CD14-positive monocyte (primary cell): ENCODE measurements at regions not wholly inside any gene's neighbourhood (a gene's known extent, or its start where the extent isn't known, plus 50 kb on each side); places are given as distances from the start of the nearest gene placed in this dataset.

Experiments
- DNase-seq, 3 donors: peaks; one replicate each; pipeline ENCODE4 v3.0.0-alpha.2; 2011 to 2022
- H2AFZ ChIP-seq: 2 replicates; pipeline ENCODE4 v1.6.0; 2012; ENCODE audit warnings: mild to moderate bottlenecking, low read depth, low read length, inconsistent platforms; ENCODE audit not compliant: insufficient read depth, poor library complexity, severe bottlenecking
- H3K27ac ChIP-seq, 2 donors: 1 replicate in 1 of 2; 2 replicates in 1 of 2; pipeline ENCODE4 v1.5.1; 2012 to 2013; ENCODE audit warnings: low read length in 2 of 2, control low read depth in 1 of 2, inconsistent platforms in 1 of 2, low read depth in 1 of 2, mild to moderate bottlenecking in 1 of 2
- H3K27me3 ChIP-seq, 2 donors: one replicate each; pipeline versions ENCODE4 v1.6.0 to v1.6.1; 2011 to 2013; ENCODE audit warnings: low read length in 2 of 2; ENCODE audit not compliant: control insufficient read depth in 2 of 2, insufficient read depth in 2 of 2
- H3K36me3 ChIP-seq, 2 donors: replicated peaks in 1 of 2; 1 replicate in 1 of 2; 2 replicates in 1 of 2; pipeline versions ENCODE4 v1.5.1 to v1.6.1; 2012 to 2013; ENCODE audit warnings: low read length in 2 of 2, control low read depth in 1 of 2, inconsistent platforms in 1 of 2, mild to moderate bottlenecking in 1 of 2; ENCODE audit not compliant: insufficient read depth in 2 of 2, control insufficient read depth in 1 of 2
- H3K4me1 ChIP-seq, 2 donors: 1 replicate in 1 of 2; 2 replicates in 1 of 2; pipeline versions ENCODE4 v1.5.1 to v1.6.1; 2012 to 2013; ENCODE audit warnings: low read length in 2 of 2, control low read depth in 1 of 2, inconsistent platforms in 1 of 2, mild to moderate bottlenecking in 1 of 2, moderate library complexity in 1 of 2; ENCODE audit not compliant: insufficient read depth in 2 of 2, control insufficient read depth in 1 of 2
- H3K4me2 ChIP-seq: replicated peaks from 2 replicates; pipeline ENCODE3; 2012; ENCODE audit warnings: low read length, moderate library complexity, mild to moderate bottlenecking; ENCODE audit not compliant: poor library complexity, severe bottlenecking; ENCODE audit errors: extremely low read depth
- H3K4me3 ChIP-seq, 3 experiments: fragments of 200-600 bp in 1 of 3; sonication (generic) in 1 of 3; replicated peaks in 1 of 3; 1 replicate in 2 of 3; 2 replicates in 1 of 3; pipeline ENCODE4 v1.5.1; 2011 to 2013; ENCODE audit warnings: low read length in 3 of 3, mild to moderate bottlenecking in 3 of 3, control low read depth in 2 of 3, low read depth in 2 of 3, inconsistent platforms in 1 of 3, moderate library complexity in 1 of 3
- H3K79me2 ChIP-seq: 2 replicates; pipeline ENCODE4 v1.6.0; 2012; ENCODE audit warnings: mild to moderate bottlenecking, control low read depth, inconsistent platforms, low read length, moderate library complexity; ENCODE audit not compliant: insufficient read depth
- H3K9ac ChIP-seq: 2 replicates; pipeline ENCODE4 v1.6.0; 2017; ENCODE audit warnings: low read length, mild to moderate bottlenecking; ENCODE audit not compliant: insufficient read depth, poor library complexity, severe bottlenecking
- H3K9me3 ChIP-seq, 2 donors: replicated peaks in 1 of 2; 1 replicate in 1 of 2; 2 replicates in 1 of 2; pipeline versions ENCODE4 v1.5.1 to v1.6.1; 2012 to 2013; ENCODE audit warnings: low read length in 2 of 2, control low read depth in 1 of 2; ENCODE audit not compliant: control insufficient read depth in 1 of 2, insufficient read depth in 1 of 2
- H4K20me1 ChIP-seq: 2 replicates; pipeline ENCODE4 v1.6.0; 2012; ENCODE audit warnings: mild to moderate bottlenecking, low read length, control low read depth, moderate library complexity; ENCODE audit not compliant: insufficient read depth
- H3K27ac Mint-ChIP-seq, 7 donors: one replicate each; pipeline ENCODE4 v1.8.0; 2020; ENCODE audit warnings: mild to moderate bottlenecking in 7 of 7, mixed read lengths in 7 of 7, moderate library complexity in 6 of 7, inconsistent platforms in 2 of 7
- H3K27me3 Mint-ChIP-seq, 3 donors: one replicate each; pipeline ENCODE4 v1.8.0; 2021 to 2022; ENCODE audit warnings: low read depth in 3 of 3, mild to moderate bottlenecking in 3 of 3, mixed read lengths in 3 of 3, moderate library complexity in 3 of 3, inconsistent platforms in 1 of 3
- H3K36me3 Mint-ChIP-seq, 2 donors: one replicate each; pipeline ENCODE4 v1.8.0; 2020; ENCODE audit warnings: mixed read lengths in 2 of 2, inconsistent platforms in 1 of 2, mild to moderate bottlenecking in 1 of 2
- H3K4me1 Mint-ChIP-seq: one replicate; pipeline ENCODE4 v1.8.0; 2020; ENCODE audit warnings: mild to moderate bottlenecking, mixed read lengths
- H3K4me3 Mint-ChIP-seq, 2 donors: one replicate each; pipeline ENCODE4 v1.8.0; 2020; ENCODE audit warnings: mild to moderate bottlenecking in 2 of 2, mixed read lengths in 2 of 2, moderate library complexity in 1 of 2
- H3K9me3 Mint-ChIP-seq, 7 donors: one replicate each; pipeline ENCODE4 v1.8.0; 2020 to 2022; ENCODE audit warnings: mixed read lengths in 7 of 7, mild to moderate bottlenecking in 6 of 7, moderate library complexity in 6 of 7, inconsistent platforms in 2 of 7
- CTCF ChIP-seq: fragments of 200-600 bp; IDR thresholded peaks from one replicate; pipeline ENCODE4 v1.8.0; 2022; ENCODE audit warnings: antibody characterized with exemption, mild to moderate bottlenecking
- WGBS: methylation state at CpG from one replicate; pipeline ENCODE4 v1.1.5; 2013; ENCODE audit warnings: missing lambda C conversion rate; ENCODE audit not compliant: insufficient coverage; 5-methylcytosine and 5-hydroxymethylcytosine counted together
- intact Hi-C, 2 donors: fragments of 100-400 bp; cut with micrococcal nuclease; formaldehyde crosslinking; loops; one replicate each; pipeline versions ENCODE4 v1.15.0 to v1.15.1; 2023

- Histone ChIP-seq H3K4me1 (no peaks in the 10 kb centered on the region), H3K36me3 (no peaks in the 10 kb centered on the region), H3K4me3 (no peak overlapping the region), H3K9me3 (peaks cover 0 to under 1% of the 10 kb centered on the region in 2 donors), H4K20me1 (no peaks in the 10 kb centered on the region), H3K9ac (no peak overlapping the region), H3K4me2 (no peak overlapping the region), H3K27me3 (peaks cover 4 to 9% of the 10 kb centered on the region in 2 donors), H2AFZ (no peak overlapping the region), H3K27ac (no peak overlapping the region), H3K79me2 (no peaks in the 10 kb centered on the region)
- Mint-ChIP-seq H3K36me3 (no peaks in the 10 kb centered on the region), H3K27ac (no peak overlapping the region), H3K27me3 (peaks cover 19 to 34% (median 26%) of the 10 kb centered on the region in 3 donors), H3K4me1 (no peaks in the 10 kb centered on the region), H3K4me3 (no peak overlapping the region), H3K9me3 (peaks cover 0 to 16% (median 0%) of the 10 kb centered on the region in 7 donors)
- no CpG with 5 or more reads among the region's 3 CpGs for WGBS
- TF ChIP-seq CTCF, result no peak
- intact Hi-C loops, result no loop called here
- no peak for DNase-seq
Observed at GRCh38 chr2:236851187-236851586, 234.5 kb upstream of the COPS8 start.

DNA sequence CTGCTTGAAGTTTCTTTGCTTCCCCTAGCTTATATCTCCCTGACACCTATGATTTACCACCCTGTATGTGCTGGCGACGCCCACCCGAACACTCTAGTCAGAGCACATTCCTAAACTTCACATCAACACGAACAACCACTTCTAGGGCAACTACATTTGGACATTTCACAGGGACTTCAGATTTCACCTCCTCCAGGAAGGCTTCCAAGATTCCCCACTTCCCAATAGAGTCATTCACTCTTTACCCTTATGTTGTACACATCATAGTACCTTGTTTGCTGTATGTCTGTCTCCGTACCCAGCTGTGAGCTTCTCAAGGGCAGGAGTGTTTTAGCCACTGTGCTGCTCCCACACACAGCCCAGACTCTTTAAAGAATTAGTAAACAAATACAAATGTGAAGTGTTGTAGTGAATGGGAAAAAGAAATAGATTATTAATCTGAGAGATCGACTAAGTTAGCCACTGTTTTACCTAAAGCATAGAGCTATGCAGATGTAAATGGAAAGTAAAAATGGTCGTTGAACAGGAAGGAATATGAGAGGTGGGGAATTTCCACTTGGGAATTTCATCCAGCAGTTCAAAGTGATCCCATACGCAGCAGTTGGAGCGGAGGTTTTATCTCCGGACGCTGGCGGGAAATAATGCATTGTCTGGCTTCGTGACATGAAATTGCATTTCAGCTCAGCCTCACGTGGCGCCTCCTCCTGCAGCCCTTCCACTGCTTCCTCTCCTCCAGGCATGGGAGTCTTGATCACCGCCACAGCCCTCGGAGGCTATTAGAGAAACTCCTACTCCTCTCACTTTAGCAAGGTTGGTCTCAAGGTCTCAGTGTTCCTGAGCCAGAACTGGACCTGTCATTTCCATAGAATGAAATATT lies 233.4 kb upstream of the COPS8 start:
- H3K9me3 Mint-ChIP-seq, result peaks cover 0 to 14% (median 0%) of the 10 kb centered on the region in 7 donors
- TF ChIP-seq CTCF, result no peak
- Histone ChIP-seq H3K4me3 (no peak overlapping the region), H3K9ac (no peak overlapping the region), H3K9me3 (no peaks in the 10 kb centered on the region), H3K79me2 (no peaks in the 10 kb centered on the region), H3K27me3 (peaks cover 4 to 10% of the 10 kb centered on the region in 2 donors), H2AFZ (no peak overlapping the region), H3K4me1 (no peaks in the 10 kb centered on the region), H3K27ac (no peak overlapping the region), H3K36me3 (no peaks in the 10 kb centered on the region), H4K20me1 (no peaks in the 10 kb centered on the region), H3K4me2 (no peak overlapping the region)
- no peak overlapping the region for H3K4me3 Mint-ChIP-seq
- intact Hi-C loops, result no loop called here
- H3K27me3 Mint-ChIP-seq, result peaks cover 21 to 39% (median 28%) of the 10 kb centered on the region in 3 donors
- H3K4me1 Mint-ChIP-seq, result peaks cover 3% of the 10 kb centered on the region
- WGBS, result 85% methylated on average over 15 of the region's 17 CpGs
- no peak for DNase-seq
- H3K27ac Mint-ChIP-seq, result peak overlapping the region in 1 of 7 donors; percentile 51
- H3K36me3 Mint-ChIP-seq, result no peaks in the 10 kb centered on the region
